Gastrocnemius medialis (tissue), 4 donors: ENCODE measurements at regions not wholly inside any gene's neighbourhood (a gene's known extent, or its start where the extent isn't known, plus 50 kb on each side); places are given as distances from the start of the nearest gene placed in this dataset.

Experiments used
- POLR2A ChIP-seq, 2 donors: fragments of 450-650 bp; IDR thresholded peaks; one replicate each; pipeline ENCODE4 v1.6.1; 2017; ENCODE audit warnings: antibody characterized with exemption in 2 of 2, mild to moderate bottlenecking in 2 of 2, moderate library complexity in 2 of 2
- TF ChIP-seq, protein P1 (sequence below), 5 experiments: fragments of 450-650 bp in 3 of 5; fragments of 200-600 bp in 2 of 5; sonication (generic) in 2 of 5; IDR thresholded peaks in 4 of 5; conservative IDR thresholded peaks in 1 of 5; 1 replicate in 4 of 5; 2 replicates in 1 of 5; pipeline ENCODE4 v1.5.1; 2016 to 2019; ENCODE audit warnings: antibody characterized with exemption in 5 of 5, mild to moderate bottlenecking in 3 of 5, moderate library complexity in 3 of 5

- TF ChIP-seq, protein P1, sequence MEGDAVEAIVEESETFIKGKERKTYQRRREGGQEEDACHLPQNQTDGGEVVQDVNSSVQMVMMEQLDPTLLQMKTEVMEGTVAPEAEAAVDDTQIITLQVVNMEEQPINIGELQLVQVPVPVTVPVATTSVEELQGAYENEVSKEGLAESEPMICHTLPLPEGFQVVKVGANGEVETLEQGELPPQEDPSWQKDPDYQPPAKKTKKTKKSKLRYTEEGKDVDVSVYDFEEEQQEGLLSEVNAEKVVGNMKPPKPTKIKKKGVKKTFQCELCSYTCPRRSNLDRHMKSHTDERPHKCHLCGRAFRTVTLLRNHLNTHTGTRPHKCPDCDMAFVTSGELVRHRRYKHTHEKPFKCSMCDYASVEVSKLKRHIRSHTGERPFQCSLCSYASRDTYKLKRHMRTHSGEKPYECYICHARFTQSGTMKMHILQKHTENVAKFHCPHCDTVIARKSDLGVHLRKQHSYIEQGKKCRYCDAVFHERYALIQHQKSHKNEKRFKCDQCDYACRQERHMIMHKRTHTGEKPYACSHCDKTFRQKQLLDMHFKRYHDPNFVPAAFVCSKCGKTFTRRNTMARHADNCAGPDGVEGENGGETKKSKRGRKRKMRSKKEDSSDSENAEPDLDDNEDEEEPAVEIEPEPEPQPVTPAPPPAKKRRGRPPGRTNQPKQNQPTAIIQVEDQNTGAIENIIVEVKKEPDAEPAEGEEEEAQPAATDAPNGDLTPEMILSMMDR (IDR thresholded peaks at IDR 0.05 in 4 of 5, conservative IDR thresholded peaks at IDR 0.05 in 1 of 5): no peak
- no peak for TF ChIP-seq POLR2A (IDR thresholded peaks at IDR 0.05)
Observed at GRCh38 chr13:106259928-106260327, 275.5 kb downstream of the EFNB2 start.
